IPS-18c (cell line): ENCODE measurements at regions not wholly inside any gene's neighbourhood (a gene's known extent, or its start where the extent isn't known, plus 50 kb on each side); places are given as distances from the start of the nearest gene placed in this dataset.

Source experiments
- H3K4me3 ChIP-seq: 2 replicates; pipeline ENCODE4 v1.7.0; 2013; ENCODE audit warnings: low read depth, mild to moderate bottlenecking, low read length, moderate library complexity; ENCODE audit not compliant: insufficient read depth
- H3K9me3 ChIP-seq: one replicate; pipeline ENCODE4 v1.6.1; 2013; ENCODE audit warnings: mild to moderate bottlenecking, low read length, moderate library complexity; ENCODE audit not compliant: control insufficient read depth, insufficient read depth

DNA sequence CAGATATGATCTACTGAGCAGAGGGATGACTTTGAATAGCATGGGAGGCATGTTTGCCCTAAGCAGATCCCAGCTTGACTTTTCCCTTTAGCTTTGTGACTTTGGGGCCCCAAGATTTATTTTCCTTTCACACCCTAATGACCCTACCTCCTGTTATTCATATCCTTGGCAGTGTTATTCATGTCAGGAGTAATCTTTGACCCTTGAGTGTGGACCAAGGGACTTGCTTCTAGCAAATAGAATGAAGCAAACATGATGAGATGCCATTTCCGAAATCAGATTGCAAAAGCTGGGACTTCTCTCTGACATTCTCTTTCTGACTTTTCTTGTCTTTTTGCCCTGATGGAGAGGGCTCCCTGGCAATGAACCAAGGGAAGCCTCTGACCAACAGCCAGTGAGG, 415.4 kb upstream of the PROK2 start:
- Histone ChIP-seq H3K9me3 (no peaks in the 10 kb centered on the region), H3K4me3 (no peak overlapping the region)

DNA sequence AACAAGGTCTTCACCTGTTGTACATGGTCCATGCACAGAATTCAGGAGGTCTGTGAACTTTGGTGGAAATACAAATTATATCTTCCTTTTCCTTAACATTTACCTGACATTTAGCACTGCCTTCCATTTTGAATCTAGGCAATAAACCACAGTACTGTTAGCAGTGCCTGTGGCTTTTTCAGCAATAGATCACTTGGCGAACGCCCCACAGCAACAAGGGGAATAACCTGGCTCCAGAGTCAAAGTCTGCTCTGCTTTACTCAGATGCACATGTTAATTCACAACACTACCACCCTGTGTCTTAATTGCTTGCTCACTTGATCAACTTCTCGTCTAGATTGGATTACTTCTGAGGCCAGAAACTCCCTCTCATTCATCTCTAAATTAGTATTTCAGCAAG, 414.6 kb upstream of the PROK2 start:
- Histone ChIP-seq H3K4me3 (no peak overlapping the region), H3K9me3 (no peaks in the 10 kb centered on the region)

DNA sequence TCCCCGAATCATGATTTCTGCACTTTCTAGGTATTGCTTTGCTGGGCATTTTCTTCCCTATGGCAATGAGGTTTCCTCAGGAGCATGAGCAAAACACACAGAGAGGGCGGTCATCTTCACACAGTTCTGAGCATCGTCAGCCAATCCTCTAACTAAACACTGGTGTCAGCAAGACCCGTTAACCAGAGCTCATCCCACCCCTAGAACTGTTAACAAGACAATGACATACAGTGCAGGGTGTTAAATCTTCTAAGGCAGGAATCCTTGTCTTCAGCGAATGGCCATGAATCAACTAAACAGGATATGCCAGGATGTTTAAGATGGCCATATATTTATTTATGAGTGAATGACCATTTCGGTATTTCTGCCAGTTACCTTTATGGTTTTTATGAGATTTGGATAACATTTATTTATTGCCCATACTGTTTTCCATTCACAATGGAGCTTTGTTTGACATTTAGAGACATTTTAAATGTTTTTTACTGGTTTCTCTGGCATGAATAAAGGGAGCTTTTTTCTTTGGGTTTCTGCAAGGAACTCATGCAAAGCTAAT, 411.5 kb upstream of the PROK2 start:
- Histone ChIP-seq H3K4me3 (no peak overlapping the region), H3K9me3 (no peaks in the 10 kb centered on the region)

DNA sequence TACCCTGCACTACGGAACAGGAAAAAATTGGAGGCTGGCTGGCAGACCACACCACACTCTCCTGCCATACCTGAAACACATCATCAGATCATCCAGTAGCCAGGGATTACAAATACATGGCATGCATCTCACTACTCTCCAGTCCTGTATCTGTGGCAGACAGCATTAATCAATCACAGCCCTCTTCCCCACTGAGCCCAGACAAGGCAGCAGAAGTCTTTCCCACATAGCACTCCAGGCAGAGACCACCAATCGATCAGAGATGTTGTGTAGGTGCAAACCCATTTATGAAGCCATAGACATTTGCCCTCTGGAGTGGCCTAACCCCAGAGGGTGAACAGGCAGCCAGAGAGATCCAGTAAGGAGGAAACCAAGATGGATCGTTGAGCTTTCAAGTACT, 410.9 kb upstream of the PROK2 start:
- Histone ChIP-seq H3K9me3 (no peaks in the 10 kb centered on the region), H3K4me3 (no peak overlapping the region)

DNA sequence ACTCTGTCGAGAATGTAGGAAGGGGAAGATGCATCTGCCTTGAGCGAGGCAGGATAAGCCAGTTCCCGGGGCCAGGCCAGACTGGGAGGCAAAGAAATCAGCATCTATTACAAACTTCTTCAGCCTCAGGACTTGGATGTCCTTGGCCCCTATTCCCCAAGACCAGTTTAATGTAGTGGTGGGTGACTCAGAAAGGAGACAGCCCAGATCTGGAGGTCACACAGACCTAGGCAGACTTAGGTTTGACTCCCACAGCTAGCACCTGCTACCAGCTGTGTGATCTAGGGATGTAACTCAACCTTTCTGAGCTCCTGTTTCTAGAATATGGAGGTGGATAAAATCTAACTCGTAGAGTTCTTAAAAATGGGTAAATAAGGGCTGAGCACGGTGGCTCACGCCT, 409.5 kb upstream of the PROK2 start:
- Histone ChIP-seq H3K4me3 (no peak overlapping the region), H3K9me3 (no peaks in the 10 kb centered on the region)

DNA sequence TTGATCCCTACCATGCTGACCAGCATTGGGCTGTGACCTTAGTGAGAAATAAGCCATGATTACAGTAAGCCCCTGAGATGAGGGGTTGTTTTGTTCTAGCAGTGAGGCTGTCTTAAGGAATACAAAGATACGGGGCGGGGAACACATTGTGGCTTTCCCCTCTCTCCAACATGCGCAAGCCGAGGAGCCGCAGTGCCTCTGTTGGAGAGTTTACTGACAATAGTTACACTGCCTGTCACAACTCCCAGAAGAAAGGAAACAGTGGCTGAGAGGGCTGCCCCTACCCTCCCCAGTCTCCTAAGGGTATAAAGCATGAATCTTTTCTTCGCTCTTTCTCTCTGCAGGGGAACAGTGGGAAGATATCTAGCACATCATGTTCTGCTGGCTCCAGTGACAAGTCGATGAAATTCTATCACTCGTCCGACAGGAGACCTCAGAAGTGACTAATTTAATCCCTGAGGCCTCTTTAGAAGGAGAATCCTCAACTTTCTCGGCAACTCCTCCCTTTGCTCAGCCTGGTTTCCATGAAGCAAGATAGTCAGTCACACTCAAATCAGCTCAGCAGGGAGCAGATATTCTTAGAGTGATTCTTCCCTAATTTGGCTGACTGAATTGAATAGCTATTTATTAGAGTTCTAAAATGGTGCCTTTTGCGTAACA, 409.0 kb upstream of the PROK2 start:
- no peaks in the 10 kb centered on the region for H3K9me3 ChIP-seq
- H3K4me3 ChIP-seq = no peak overlapping the region

DNA sequence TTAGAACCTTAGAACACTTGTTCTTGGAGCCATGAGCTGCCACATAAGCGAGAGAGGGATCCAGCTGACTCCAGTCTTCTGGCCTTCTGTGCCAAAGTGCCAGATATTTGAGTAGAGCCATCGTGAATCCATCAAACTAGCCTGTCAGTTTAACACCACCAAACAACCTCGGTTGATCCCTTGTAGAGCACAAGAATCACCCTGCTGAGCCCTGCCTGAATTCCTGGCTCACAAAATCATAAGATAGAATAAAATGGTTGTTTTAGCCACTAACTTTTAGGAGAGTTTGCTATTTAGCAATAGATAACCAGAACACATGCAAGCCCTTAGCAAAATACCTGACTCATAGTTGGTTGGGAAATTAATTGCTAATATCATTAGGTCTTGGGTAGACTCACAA, 407.6 kb upstream of the PROK2 start:
- Histone ChIP-seq H3K4me3 (no peak overlapping the region), H3K9me3 (no peaks in the 10 kb centered on the region)

DNA sequence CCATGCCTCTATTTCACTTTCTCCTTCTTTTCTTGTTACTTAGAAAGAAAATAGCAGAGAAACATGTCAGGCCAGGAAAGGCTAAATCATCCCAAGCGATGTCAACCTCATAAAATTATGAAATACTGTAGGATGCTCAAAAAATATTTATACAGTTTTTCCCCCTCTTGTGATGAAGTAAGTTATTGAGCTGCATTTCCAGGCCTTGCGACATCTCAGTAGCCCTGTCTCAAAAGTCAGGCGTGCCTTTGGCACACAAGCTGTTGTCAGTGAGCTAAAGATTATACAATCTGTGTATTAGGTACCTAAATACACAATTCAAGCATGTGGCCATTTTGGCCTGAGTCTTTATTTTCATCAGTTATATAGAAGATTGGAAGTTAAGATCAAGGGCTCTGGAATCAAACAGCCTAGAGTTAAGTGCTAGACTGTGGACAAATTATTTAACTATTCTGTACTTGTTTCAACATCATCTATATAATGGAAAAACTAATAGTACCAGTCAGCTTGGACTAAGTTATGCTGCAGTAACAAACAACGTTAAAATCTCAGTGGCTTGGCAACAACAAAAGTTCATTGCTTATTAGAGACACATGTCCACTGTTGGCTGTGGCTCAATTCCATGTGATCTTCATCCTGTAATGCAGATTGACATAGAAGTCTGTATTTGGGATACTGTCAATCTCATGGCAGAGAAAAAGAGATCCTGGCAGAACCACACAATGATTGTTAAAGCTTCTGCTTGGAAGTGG, 406.4 kb upstream of the PROK2 start:
- Histone ChIP-seq H3K9me3 (no peaks in the 10 kb centered on the region), H3K4me3 (no peak overlapping the region)

DNA sequence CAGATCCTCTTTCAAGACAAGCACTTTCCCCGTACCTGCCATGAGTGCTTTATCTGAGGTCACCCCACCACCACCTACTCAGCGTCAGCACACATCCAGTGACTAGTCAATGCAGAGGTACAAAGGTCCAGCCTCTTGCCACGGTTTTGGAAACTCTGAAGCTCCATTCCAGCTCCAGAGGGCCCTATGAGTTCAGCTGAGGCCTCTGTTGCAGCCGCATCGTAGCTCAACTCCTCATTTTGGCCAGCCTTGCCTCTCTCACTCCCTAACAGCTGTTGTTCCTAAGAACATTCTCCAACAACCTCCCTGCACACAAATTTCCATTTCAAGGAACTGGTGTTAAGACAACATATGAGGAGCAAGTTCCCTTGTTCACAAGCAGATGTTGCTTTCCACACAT, 405.1 kb upstream of the PROK2 start:
- H3K9me3 ChIP-seq = no peaks in the 10 kb centered on the region
- no peak overlapping the region for H3K4me3 ChIP-seq

DNA sequence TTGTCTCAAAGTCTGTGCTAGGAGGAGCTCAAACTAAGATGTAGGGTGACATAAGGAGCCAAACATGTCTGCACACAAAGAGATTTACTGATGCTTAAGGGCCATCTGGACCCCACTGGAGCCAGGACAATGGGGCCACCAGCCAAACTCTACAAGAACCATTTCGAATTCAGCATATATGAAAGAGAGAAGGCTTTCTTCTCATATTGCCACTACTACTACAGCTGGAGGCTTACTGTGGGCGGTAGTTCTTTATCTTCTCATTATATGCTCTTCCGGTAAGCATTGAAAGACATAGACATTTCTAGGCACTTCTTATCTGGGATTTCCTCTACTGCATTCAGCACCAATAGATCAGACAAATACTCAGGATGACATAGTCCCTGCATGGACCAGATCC, 404.4 kb upstream of the PROK2 start:
- Histone ChIP-seq H3K4me3 (no peak overlapping the region), H3K9me3 (no peaks in the 10 kb centered on the region)

DNA sequence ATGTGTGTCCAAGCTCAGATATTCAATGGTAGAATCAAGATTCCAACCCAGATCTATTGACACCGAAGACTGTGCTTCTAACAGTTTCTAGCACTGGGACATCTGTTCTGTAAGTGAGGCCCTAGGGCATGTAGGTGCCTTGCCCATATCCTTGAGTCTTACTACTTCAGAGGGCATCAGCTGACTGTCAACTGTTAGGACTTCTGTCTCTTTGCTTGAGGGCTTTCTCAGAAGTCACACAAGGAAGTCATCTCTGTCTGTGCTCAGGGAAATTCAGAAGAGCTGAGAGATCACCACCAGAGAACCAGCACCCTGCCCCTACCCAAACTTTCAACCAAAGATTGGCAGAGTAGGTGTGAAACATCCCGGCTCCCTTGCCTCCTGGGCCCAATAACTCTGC, 403.6 kb upstream of the PROK2 start:
- Histone ChIP-seq H3K9me3 (no peaks in the 10 kb centered on the region), H3K4me3 (no peak overlapping the region)

DNA sequence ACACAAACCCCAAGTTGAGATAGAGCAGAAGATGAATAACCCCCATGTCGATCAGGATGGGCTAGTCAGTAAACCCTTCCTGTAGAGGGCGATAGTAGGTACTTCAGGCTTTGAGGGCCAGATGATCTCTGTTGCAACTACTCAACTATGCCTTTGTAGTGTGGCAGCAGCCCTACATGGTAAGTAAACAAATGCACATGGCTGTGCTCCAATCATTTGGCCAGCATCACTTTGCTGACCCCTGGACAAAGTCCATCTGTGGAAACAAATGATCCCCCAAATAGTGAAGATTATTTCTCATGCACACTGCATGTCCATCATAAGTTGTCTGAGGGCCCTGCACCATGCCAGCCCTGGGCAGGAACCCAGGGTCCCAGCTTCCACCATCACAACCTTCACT, 402.2 kb upstream of the PROK2 start:
- no peak overlapping the region for H3K4me3 ChIP-seq
- no peaks in the 10 kb centered on the region for H3K9me3 ChIP-seq

DNA sequence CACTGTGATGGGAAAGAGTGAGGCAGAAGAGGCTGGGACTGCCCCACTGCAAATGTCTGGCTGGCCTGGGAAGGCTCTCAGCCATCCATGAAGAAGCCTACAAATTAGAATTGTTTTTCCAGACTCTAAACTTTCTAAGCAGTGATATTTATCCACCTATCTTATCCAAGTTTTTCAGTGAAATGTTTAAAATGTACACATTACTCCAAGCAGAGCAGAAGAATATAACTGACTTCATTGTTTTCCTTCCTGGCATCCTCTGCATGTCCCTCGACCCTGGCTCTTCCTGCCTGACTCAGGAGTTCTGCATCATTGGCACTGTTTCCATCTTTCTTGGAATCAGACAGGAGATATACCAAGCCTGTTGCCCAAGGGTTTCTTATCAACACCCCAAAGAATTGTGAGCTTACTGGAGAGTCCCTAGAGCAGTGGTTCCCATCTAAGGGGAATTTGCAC, 401.5 kb upstream of the PROK2 start:
- H3K9me3 ChIP-seq = no peaks in the 10 kb centered on the region
- H3K4me3 ChIP-seq = no peak overlapping the region

DNA sequence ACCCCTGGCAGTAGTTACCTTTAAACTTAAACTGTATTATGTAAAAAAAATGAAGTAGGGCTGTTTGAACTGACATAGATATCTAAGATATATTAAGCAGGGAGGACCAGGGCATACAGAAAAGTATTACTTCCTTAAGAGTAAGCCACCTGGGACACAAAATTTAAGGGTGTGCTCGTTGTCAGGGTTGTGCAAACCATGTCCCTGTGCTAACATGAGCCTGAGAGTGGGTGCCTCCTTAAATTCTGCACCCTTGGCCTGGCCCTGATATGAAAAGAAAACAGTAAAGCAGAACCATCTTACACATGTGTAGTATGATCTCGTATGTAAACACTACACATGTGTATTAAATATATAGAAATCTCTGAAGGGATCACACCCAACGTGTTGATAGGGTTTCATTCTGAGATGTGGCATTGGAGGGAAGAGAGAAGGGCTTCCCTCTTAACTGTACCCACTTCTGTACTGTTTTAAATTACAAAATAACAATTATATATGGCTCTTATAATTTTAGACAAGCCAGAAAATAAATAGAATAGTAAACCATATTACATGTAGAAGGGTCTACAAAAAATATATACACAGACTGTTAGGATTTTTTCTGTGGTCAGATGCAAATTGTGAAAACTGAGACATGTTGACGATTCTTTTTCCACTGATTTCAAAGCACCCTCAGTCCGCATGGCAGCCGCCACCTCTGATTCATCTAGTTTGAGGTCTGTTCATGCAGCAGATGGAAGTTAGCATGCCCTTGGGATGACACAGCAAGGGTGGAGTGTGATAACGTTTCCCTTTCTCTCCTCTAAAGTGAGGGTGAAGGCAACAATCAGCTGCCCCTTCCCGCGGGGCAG, 400.8 kb upstream of the PROK2 start:
- no peak overlapping the region for H3K4me3 ChIP-seq
- H3K9me3 ChIP-seq = no peaks in the 10 kb centered on the region

DNA sequence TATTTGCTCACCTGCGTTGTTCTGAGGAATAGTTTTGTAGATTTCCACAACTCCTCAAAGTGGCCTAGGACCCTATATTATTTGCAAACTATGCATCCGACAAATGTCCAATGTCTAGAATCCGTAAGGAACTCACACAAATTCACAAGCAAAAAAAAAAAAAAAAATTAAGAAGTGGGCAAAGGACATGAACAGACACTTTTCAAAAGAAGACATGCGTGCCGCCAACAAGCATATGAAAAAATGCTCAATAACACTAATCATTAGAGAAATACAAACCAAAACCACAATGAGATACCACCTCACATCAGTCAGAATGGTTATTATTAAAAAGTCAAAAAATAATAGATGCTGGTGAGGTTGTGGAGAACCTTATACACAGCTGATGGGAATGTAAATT, 398.5 kb upstream of the PROK2 start:
- H3K4me3 ChIP-seq = no peak overlapping the region
- no peaks in the 10 kb centered on the region for H3K9me3 ChIP-seq

DNA sequence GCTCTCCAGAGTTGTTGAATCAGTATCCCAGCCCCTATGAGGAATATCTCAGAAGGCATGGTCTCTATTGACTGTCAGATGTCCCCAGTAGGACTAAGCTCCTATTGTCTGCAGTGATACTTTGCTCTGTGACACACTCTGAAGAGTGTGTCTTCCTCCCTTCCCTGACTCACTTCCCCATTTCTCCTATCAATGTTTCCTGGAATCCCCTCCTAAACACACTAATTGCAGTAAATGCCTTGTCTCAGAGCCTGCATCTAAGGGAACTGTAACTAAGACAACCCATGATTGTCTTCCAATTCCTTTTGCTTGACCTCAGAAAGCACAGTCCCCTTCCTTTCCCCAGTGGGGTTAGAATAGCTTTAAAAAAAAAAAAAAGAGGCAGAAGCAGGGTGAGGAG, 397.3 kb upstream of the PROK2 start:
- H3K4me3 ChIP-seq = no peak overlapping the region

DNA sequence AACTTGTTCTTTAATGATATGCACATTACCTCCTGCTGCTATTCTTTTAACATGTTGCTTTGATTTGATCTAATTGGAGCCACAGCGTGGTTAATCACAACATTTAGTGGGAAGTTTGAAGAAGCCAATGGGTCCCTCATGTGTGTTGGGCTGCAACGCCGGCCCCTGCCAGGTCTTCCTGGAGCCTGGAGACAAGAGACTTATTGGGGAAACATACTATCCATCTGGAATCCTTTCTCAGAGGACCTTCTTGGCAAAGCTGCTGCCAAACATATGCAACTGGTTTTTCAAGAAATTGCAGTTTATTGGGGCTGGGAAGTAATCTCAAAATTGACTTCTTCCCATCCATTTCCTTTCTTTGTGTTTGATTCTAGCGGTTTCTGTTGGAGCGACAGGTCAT, 396.3 kb upstream of the PROK2 start:
- Histone ChIP-seq H3K9me3 (no peaks in the 10 kb centered on the region), H3K4me3 (no peak overlapping the region)

More for the DNA sequence above, 397.3 kb upstream of the PROK2 start:
- H3K9me3 ChIP-seq = no peaks in the 10 kb centered on the region

DNA sequence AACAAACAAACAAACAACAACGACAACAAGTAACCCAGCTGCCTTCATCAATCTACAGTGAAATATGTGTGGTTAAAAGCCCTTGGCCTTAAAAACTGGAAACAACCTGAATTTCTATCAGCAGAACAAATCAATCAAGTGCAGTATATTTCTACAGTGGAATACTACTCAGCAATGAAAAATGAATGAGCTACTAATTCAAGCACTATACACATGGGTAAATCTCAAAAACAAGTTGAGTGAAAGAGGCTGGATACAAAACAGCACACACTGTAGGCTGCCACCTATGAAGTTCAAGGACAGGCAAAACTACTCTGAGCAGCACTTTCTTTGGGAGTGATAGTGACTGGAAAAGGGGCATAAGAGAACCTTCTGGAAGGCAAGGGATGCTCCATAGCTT, 395.5 kb upstream of the PROK2 start:
- H3K4me3 ChIP-seq = no peak overlapping the region
- no peaks in the 10 kb centered on the region for H3K9me3 ChIP-seq
